Gastroesophageal sphincter (tissue), 4 donors: ENCODE measurements at regions not wholly inside any gene's neighbourhood (a gene's known extent, or its start where the extent isn't known, plus 50 kb on each side); places are given as distances from the start of the nearest gene placed in this dataset.
"Not testable (repeated sequence)": the region's sequence is repeated elsewhere in the genome, so short reads cannot be mapped to it uniquely, and the experiment has no call there.

Experiments
- ATAC-seq: fragments of 150-250 bp; one replicate; pipeline ENCODE4 v1.9.1; 2016; ENCODE audit warnings: mild to moderate bottlenecking, moderate library complexity
- H3K27ac ChIP-seq, 4 donors: fragments of 200-600 bp; sonication (generic) in 3 of 4; 1 replicate in 3 of 4; 2 replicates in 1 of 4; pipeline ENCODE4 v1.5.1; 2016 to 2019
- H3K27me3 ChIP-seq: fragments of 200-600 bp; sonication (generic); one replicate; pipeline ENCODE4 v1.5.1; 2019
- H3K36me3 ChIP-seq, 2 donors: fragments of 200-600 bp; sonication (generic); one replicate each; pipeline ENCODE4 v1.5.1; 2019; ENCODE audit warnings: control low read depth in 1 of 2
- H3K4me1 ChIP-seq, 3 donors: fragments of 200-600 bp; sonication (generic); 1 replicate in 2 of 3; 2 replicates in 1 of 3; pipeline ENCODE4 v1.5.1; 2016 to 2019; ENCODE audit warnings: control low read depth in 2 of 3
- H3K4me3 ChIP-seq, 2 donors: fragments of 200-600 bp; sonication (generic); one replicate each; pipeline ENCODE4 v1.5.1; 2019; ENCODE audit warnings: mild to moderate bottlenecking in 1 of 2, moderate library complexity in 1 of 2
- H3K9me3 ChIP-seq, 3 donors: fragments of 200-600 bp; sonication (generic); one replicate each; pipeline ENCODE4 v1.5.1; 2017 to 2019; ENCODE audit warnings: control low read depth in 2 of 3
- EP300 ChIP-seq: sonication (generic); formaldehyde crosslinking; IDR thresholded peaks from one replicate; pipeline ENCODE4 v1.6.1; 2017; ENCODE audit warnings: antibody characterized with exemption, mild to moderate bottlenecking
- POLR2A ChIP-seq, 2 donors: fragments of 450-650 bp; IDR thresholded peaks; one replicate each; pipeline ENCODE4 v1.6.1; 2017; ENCODE audit warnings: antibody characterized with exemption in 2 of 2, mild to moderate bottlenecking in 2 of 2, moderate library complexity in 1 of 2
- POLR2AphosphoS5 ChIP-seq: sonication (generic); formaldehyde crosslinking; IDR thresholded peaks from one replicate; pipeline ENCODE4 v1.6.1; 2017; ENCODE audit warnings: antibody characterized with exemption
- WGBS, 2 donors: methylation state at CpG; one replicate each; pipeline ENCODE4 v1.1.5; 2018; ENCODE audit warnings: low coverage in 1 of 2; 5-methylcytosine and 5-hydroxymethylcytosine counted together
- TF ChIP-seq, protein P1 (sequence below), 4 experiments: fragments of 200-600 bp in 2 of 4; fragments of 450-650 bp in 2 of 4; sonication (generic) in 1 of 4; IDR thresholded peaks; one replicate each; pipeline ENCODE4 v1.5.1; 2017 to 2019; ENCODE audit warnings: antibody characterized with exemption in 4 of 4, mild to moderate bottlenecking in 2 of 4, moderate library complexity in 2 of 4

DNA sequence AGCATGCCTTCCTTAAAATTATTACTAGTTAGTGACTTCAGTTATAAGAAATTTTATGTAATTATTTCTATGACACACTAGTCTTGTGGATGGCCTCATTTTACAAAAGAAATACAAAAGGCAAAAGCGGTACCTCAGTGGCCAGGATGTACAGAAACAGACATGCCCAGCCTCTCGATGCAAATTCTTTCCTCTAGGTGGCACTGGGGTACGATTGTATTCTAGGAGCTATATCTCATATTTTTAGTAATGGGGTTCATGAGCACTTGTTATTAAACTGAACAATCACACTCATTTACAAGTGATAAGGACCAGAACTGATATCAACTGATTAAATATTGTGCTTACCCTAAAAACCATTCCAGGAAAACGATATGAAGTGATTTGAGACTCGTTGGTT, 59.8 kb downstream of the SOD2 start:
- no peak for TF ChIP-seq EP300
- TF ChIP-seq, protein P1, sequence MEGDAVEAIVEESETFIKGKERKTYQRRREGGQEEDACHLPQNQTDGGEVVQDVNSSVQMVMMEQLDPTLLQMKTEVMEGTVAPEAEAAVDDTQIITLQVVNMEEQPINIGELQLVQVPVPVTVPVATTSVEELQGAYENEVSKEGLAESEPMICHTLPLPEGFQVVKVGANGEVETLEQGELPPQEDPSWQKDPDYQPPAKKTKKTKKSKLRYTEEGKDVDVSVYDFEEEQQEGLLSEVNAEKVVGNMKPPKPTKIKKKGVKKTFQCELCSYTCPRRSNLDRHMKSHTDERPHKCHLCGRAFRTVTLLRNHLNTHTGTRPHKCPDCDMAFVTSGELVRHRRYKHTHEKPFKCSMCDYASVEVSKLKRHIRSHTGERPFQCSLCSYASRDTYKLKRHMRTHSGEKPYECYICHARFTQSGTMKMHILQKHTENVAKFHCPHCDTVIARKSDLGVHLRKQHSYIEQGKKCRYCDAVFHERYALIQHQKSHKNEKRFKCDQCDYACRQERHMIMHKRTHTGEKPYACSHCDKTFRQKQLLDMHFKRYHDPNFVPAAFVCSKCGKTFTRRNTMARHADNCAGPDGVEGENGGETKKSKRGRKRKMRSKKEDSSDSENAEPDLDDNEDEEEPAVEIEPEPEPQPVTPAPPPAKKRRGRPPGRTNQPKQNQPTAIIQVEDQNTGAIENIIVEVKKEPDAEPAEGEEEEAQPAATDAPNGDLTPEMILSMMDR (IDR thresholded peaks at IDR 0.05): no peak
- no peak for TF ChIP-seq POLR2A (IDR thresholded peaks at IDR 0.05)
- TF ChIP-seq POLR2AphosphoS5: no peak
- H3K27ac ChIP-seq: no peak overlapping the region
- peaks cover 0 to 16% of the 10 kb centered on the region in 2 donors for H3K36me3 ChIP-seq
- no peak overlapping the region for H3K4me3 ChIP-seq
- 74 to 86% methylated on average over 5 of the region's 5 CpGs for WGBS, 2 donors
- peaks cover 0 to 5% (median 0%) of the 10 kb centered on the region in 3 donors for H3K9me3 ChIP-seq
- no peak for ATAC-seq
- no peaks in the 10 kb centered on the region for H3K27me3 ChIP-seq
- H3K4me1 ChIP-seq: no peaks in the 10 kb centered on the region

DNA sequence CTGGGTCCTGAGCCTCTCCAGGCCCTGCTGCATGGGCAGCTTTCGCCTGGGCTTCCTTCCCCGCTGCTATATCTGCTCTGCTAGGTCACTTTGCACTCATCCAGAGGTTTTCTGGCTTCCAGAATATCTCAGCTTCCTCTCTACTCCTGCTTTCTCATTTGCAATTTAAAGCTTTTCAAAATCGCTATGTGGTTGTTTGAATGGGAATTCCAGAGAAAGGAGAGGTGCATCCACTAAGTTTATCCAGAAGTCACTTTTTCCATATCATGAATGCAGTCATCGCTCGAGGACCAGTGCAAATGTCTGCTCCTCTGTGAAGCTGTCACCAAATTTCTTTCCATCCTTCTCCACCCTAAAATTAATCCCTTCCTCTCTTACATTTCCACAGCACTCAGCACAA, 61.2 kb downstream of the SOD2 start:
- peaks cover 0 to 16% of the 10 kb centered on the region in 2 donors for H3K36me3 ChIP-seq
- H3K4me1 ChIP-seq: no peaks in the 10 kb centered on the region
- no peak overlapping the region for H3K4me3 ChIP-seq
- H3K27me3 ChIP-seq: no peaks in the 10 kb centered on the region
- TF ChIP-seq POLR2A (IDR thresholded peaks at IDR 0.05) (no peak), EP300 (no peak), POLR2AphosphoS5 (no peak)
- TF ChIP-seq, protein P1 (IDR thresholded peaks at IDR 0.05): no peak
- 83 to 97% methylated on average over 1 to 5 of the region's 5 CpGs for WGBS, 2 donors
- no peak overlapping the region for H3K27ac ChIP-seq
- peaks cover 0 to 5% (median 0%) of the 10 kb centered on the region in 3 donors for H3K9me3 ChIP-seq
- ATAC-seq: no peak

DNA sequence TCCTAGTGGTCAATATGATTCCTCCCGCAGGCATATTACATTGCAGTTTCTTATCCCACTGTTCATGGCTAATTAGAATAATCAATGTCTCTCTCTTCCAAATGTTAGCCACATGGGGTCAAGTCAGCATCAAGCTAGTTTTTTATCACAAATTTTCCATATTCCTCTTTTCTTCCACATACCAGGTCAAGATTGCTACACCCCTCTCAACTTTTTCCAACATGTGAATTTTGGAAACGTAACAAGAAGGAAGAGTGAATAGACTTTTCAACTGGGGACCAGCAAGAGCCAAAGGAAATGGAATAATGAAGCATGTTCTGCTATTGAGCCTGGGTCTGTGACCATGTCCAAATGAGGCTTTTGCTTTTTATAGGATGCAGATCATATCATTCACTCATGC, 65.1 kb downstream of the SOD2 start:
- H3K4me1 ChIP-seq: no peaks in the 10 kb centered on the region
- H3K27ac ChIP-seq: no peak overlapping the region
- peaks cover 0 to 16% of the 10 kb centered on the region in 2 donors for H3K36me3 ChIP-seq
- no peak overlapping the region for H3K4me3 ChIP-seq
- 71 to 100% methylated on average over 1 to 2 of the region's 2 CpGs for WGBS, 2 donors
- TF ChIP-seq POLR2AphosphoS5 (no peak), EP300 (no peak), POLR2A (IDR thresholded peaks at IDR 0.05) (no peak)
- TF ChIP-seq, protein P1 (IDR thresholded peaks at IDR 0.05): no peak
- H3K27me3 ChIP-seq: no peaks in the 10 kb centered on the region
- ATAC-seq: no peak
- peaks cover 0 to 5% (median 0%) of the 10 kb centered on the region in 3 donors for H3K9me3 ChIP-seq

DNA sequence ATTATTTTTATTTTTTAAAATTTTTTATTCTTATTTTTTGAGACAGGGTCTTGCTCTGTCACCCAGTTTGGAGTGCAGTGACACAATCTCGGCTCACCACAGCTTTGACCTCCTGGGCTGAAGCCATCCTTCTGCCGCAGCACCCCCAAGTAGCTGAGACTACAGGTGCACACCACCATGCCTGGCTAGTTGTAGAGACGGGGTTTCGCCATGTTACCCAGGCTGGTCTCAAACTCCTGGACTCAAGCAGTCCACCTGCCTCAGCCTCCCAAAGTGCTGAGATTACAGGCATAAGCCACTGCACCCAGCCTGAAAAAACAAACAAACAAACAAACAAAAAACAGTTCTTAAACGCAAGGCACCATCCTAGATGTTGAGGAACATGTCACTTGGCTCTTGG, 66.5 kb downstream of the SOD2 start:
- H3K4me1 ChIP-seq, H3K9me3 ChIP-seq, ATAC-seq, H3K27ac ChIP-seq, H3K27me3 ChIP-seq, H3K4me3 ChIP-seq: not testable (repeated sequence)
- WGBS, 2 donors: 90% methylated on average over 3 of the region's 5 CpGs; no CpG with 5 or more reads in 1 of the 2 donors
- H3K36me3 ChIP-seq: peaks cover 0 to 10% of the 10 kb centered on the region in 2 donors

DNA sequence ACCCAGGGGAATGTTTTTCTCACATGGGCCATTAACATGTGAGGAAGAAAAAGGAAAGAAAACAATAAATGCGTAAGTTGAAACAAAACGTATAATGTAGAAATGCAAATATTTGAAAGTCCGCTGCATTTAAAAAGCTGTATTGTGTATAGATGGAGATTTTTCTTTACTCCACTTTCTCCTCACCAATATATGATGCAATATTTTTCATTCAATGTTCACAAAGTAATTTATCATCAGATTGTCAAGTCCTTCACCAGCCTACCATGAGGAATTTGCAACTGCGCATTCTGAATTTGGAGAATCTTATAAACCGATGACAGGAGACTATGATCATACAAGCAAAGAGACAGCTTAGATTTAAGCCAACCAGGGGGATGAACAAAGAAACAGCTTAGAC, 69.9 kb downstream of the SOD2 start:
- H3K4me3 ChIP-seq: no peak overlapping the region
- WGBS, 2 donors: 97 to 100% methylated on average over 5 of the region's 5 CpGs
- H3K36me3 ChIP-seq: no peaks in the 10 kb centered on the region
- peaks cover 0 to 17% (median 0%) of the 10 kb centered on the region in 3 donors for H3K4me1 ChIP-seq
- H3K27ac ChIP-seq: no peak overlapping the region
- no peaks in the 10 kb centered on the region for H3K27me3 ChIP-seq
- ATAC-seq: no peak
- H3K9me3 ChIP-seq: no peaks in the 10 kb centered on the region
- TF ChIP-seq EP300 (no peak), POLR2A (IDR thresholded peaks at IDR 0.05) (no peak), POLR2AphosphoS5 (no peak)
- TF ChIP-seq, protein P1 (IDR thresholded peaks at IDR 0.05): no peak
